ENCODE measurements at regions not wholly inside any gene's neighbourhood (a gene's known extent, or its start where the extent isn't known, plus 50 kb on each side); places are given as distances from the start of the nearest gene placed in this dataset.
"Not testable (repeated sequence)": the region's sequence is repeated elsewhere in the genome, so short reads cannot be mapped to it uniquely, and the experiment has no call there.

- Mint-ChIP-seq H3K9me3 (no peaks in the 10 kb centered on the region), H3K36me3 (ENCODE audit: low read depth) (no peaks in the 10 kb centered on the region), H3K4me1 (peaks cover 13% of the 10 kb centered on the region), H3K4me3 (no peak overlapping the region), H3K27ac (ENCODE audit: unreplicated experiment) (no peak overlapping the region), H3K27me3 (ENCODE audit: low read depth) (no peaks in the 10 kb centered on the region)
- DNase-seq (ENCODE audit: low read depth, low spot score): no peak
- no peak for TF ChIP-seq CTCF (conservative IDR thresholded peaks at IDR 0.05)
These were observed 81.1 kb downstream of the TTLL2 start for GRCh38 chr6:167405778-167406532.

DNA sequence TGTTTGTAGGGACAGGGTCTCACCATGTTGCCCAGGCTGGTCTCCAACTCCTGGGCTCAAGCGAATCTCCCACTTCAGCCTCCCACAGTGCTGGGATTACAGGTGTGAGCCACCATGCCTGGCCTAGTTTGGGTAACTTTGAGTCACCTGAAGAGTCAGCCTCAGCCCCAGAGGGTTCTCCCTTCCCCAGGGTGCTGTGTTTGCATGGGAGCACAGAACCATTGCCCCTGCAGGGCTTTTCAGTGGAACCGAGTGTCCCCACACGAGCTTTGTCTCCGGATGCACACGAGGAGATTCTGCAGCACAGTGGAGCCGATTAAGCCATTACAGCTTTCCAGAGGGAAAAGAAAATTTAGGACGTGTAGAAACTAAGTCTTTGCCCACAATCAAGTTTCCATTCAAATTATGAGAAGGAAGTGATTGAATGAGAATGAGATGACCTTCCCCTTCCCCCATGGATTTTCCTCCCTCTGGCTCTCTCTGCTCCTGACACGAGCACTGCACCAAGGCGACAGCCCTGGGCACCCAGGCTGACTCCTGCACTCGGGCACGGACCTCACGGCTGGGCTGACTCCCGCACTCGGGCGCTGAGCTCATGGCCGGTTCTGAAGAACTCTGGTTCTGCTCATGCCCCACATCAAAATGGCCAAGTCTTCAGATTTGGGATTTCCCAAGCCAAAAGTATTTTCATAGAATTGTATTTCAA lies 81.8 kb downstream of the TTLL2 start:
- not testable (repeated sequence) for H3K9me3 Mint-ChIP-seq; H3K36me3 Mint-ChIP-seq (ENCODE audit: low read depth); H3K4me3 Mint-ChIP-seq; H3K27me3 Mint-ChIP-seq (ENCODE audit: low read depth); DNase-seq (ENCODE audit: low read depth, low spot score)
- Mint-ChIP-seq H3K27ac (ENCODE audit: unreplicated experiment) (peak overlapping the region; percentile 27), H3K4me1 (peaks cover 19% of the 10 kb centered on the region)

- Mint-ChIP-seq H3K4me1 (peaks cover 19% of the 10 kb centered on the region), H3K4me3 (no peak overlapping the region), H3K27ac (ENCODE audit: unreplicated experiment) (no peak overlapping the region), H3K36me3 (ENCODE audit: low read depth) (no peaks in the 10 kb centered on the region), H3K9me3 (no peaks in the 10 kb centered on the region), H3K27me3 (ENCODE audit: low read depth) (no peaks in the 10 kb centered on the region)
- no peak for DNase-seq (ENCODE audit: low read depth, low spot score)
- no peak for TF ChIP-seq CTCF (conservative IDR thresholded peaks at IDR 0.05)
These were observed 82.6 kb downstream of the TTLL2 start for GRCh38 chr6:167407239-167408064.

DNA sequence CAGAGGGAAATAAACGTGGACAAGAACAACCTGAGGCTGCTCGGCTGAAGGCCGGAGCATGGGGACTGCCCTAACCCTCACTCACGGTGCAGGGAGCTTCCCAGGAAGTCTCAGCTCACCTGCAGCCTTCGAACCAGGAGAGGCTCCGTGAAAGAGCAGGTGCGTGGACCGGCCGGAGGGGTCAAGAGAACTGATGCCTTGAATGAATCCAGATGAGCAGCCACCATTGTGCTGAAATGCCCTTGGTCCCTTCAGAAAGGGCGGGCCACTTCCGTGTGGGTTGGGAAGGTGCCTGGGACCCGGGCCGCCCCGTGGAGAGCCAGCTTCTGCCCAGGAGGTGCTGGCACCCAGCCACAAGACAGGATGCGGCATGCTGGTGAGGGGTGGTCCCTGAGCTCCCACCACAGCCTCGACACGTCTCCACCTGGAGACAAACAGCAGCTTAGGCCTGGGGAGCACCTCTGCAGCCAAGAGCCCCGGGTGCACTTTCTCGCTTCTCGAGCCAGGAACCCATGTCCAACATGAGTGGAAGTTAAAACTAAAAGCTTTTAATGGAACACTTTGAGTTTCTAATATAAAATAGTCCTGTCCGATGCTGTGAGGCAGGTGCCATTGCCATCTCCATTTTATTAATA lies 83.5 kb downstream of the TTLL2 start:
- no peak overlapping the region for H3K27ac Mint-ChIP-seq (ENCODE audit: unreplicated experiment)
- TF ChIP-seq CTCF (conservative IDR thresholded peaks at IDR 0.05): no peak
- H3K4me3 Mint-ChIP-seq: no peak overlapping the region
- H3K27me3 Mint-ChIP-seq (ENCODE audit: low read depth): no peaks in the 10 kb centered on the region
- DNase-seq (ENCODE audit: low read depth, low spot score): no peak
- peaks cover 19% of the 10 kb centered on the region for H3K4me1 Mint-ChIP-seq
- no peaks in the 10 kb centered on the region for H3K9me3 Mint-ChIP-seq
- H3K36me3 Mint-ChIP-seq (ENCODE audit: low read depth): no peaks in the 10 kb centered on the region

DNA sequence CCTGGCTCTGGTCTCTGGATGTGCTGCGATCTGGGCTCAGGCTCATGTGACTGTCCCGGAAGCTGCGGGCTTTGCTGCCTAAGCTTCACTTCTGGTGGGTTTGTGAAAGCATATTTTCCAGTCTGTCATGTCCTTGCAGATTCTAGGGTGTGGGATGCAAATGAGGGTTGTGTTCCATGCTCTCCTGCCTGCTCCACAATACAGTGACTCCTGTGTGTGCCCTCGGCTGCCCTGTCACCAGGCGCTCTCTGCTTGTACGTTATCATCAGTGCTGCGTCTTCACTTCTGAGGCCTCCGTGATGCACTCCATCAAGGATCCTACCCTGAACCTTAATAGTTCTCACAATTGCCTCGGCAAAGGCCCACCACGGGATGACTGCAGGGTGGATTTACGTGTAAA lies 84.2 kb downstream of the TTLL2 start:
- Mint-ChIP-seq H3K27me3 (ENCODE audit: low read depth) (no peaks in the 10 kb centered on the region), H3K9me3 (no peaks in the 10 kb centered on the region), H3K4me3 (no peak overlapping the region), H3K36me3 (ENCODE audit: low read depth) (no peaks in the 10 kb centered on the region), H3K4me1 (peaks cover 19% of the 10 kb centered on the region), H3K27ac (ENCODE audit: unreplicated experiment) (no peak overlapping the region)
- no peak for TF ChIP-seq CTCF (conservative IDR thresholded peaks at IDR 0.05)
- DNase-seq (ENCODE audit: low read depth, low spot score): no peak

Measured in neural crest cell (in vitro differentiated cells).